ENCODE measurements at regions not wholly inside any gene's neighbourhood (a gene's known extent, or its start where the extent isn't known, plus 50 kb on each side); places are given as distances from the start of the nearest gene placed in this dataset.

DNA sequence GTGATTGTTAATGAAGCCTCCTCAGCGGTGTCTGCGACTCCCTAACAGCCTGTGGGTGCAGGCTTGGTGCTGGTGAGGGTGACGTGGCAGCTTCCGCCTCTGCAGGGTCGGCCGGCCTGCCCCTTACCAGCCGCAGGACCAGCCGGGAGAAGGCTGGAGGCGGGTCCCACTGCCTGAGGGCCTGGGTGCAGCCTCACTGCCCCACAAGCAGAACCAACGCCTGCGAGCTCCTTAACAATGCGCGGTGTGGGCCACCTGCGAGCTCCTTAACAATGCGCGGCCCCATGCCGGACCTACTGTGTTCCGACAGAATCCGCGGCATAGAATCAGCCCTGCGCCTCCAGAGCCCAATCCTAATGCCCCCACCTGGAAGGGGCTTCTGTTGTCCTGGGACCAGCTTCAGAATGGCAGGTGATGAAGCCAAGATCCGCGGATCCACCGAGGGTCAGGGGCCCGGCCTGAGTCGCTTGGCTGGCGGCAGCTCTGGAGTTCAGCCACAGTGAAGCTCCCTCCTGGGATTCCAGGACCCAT, 54.4 kb upstream of the AJAP1 start:
- Histone ChIP-seq H3K4me3 (no peak overlapping the region), H3K9me3 (no peaks in the 10 kb centered on the region), H3K27me3 (no peaks in the 10 kb centered on the region), H3K27ac (no peak overlapping the region), H3K36me3 (ENCODE audit: low read depth, missing control alignments) (no peaks in the 10 kb centered on the region), H3K4me1 (no peaks in the 10 kb centered on the region)
- TF ChIP-seq, protein P1, sequence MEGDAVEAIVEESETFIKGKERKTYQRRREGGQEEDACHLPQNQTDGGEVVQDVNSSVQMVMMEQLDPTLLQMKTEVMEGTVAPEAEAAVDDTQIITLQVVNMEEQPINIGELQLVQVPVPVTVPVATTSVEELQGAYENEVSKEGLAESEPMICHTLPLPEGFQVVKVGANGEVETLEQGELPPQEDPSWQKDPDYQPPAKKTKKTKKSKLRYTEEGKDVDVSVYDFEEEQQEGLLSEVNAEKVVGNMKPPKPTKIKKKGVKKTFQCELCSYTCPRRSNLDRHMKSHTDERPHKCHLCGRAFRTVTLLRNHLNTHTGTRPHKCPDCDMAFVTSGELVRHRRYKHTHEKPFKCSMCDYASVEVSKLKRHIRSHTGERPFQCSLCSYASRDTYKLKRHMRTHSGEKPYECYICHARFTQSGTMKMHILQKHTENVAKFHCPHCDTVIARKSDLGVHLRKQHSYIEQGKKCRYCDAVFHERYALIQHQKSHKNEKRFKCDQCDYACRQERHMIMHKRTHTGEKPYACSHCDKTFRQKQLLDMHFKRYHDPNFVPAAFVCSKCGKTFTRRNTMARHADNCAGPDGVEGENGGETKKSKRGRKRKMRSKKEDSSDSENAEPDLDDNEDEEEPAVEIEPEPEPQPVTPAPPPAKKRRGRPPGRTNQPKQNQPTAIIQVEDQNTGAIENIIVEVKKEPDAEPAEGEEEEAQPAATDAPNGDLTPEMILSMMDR (IDR thresholded peaks at IDR 0.05) = no peak
- TF ChIP-seq POLR2A (IDR thresholded peaks at IDR 0.05) = no peak
- intact Hi-C loops (cut with DNase I; ENCODE audit: low total_unique reads) = no loop called here
- no peak for DNase-seq
- WGBS, 2 donors = 47 to 65% methylated on average over 3 to 27 of the region's 27 CpGs

DNA sequence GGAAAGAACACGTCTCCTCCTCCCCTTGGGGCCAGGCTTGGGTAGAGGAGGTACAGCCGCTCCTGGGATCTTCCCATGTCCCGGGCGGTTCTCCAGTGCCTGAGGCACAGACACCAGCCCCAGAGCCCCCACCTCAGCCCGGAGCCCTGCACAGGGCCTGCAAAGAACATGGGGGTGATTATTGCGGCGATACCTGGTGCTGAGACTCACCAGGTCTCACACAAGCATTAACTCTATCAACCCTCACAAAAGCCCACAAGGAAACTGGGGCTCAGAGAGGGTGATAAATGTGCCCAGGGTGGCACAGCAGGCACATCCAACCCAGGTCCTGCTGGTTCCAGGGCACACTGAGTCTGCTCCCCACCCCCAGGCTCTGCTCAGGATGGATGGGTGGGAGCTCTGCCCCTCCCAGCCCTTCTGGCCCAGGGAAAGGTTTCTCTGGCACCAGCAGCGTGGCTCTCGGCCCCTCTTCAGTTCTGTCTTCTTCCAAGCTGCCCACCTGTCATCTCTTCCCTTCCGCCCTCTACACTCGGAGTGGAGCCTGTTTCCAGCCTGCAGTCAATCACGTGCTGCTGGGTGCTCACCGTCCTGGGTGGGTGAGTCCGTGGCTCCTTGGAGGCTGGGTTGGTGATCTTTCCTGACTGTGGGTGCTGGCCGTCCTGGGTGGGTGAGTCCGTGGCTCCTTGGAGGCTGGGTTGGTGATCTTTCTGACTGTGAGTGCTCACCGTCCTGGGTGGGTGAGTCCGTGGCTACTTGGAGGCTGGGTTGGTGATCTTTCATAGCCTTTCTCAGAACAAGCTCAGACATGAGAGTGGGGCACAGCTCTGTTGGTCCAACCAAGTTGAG, 53.6 kb upstream of the AJAP1 start:
- intact Hi-C loops (cut with DNase I; ENCODE audit: low total_unique reads) = no loop called here
- Histone ChIP-seq H3K36me3 (ENCODE audit: low read depth, missing control alignments) (no peaks in the 10 kb centered on the region), H3K27ac (no peak overlapping the region), H3K4me3 (no peak overlapping the region), H3K4me1 (no peaks in the 10 kb centered on the region), H3K9me3 (no peaks in the 10 kb centered on the region), H3K27me3 (no peaks in the 10 kb centered on the region)
- no peak for TF ChIP-seq POLR2A (IDR thresholded peaks at IDR 0.05)
- TF ChIP-seq, protein P1 (IDR thresholded peaks at IDR 0.05) = no peak
- no peak for DNase-seq
- 76 to 85% methylated on average over 10 to 18 of the region's 18 CpGs for WGBS, 2 donors

DNA sequence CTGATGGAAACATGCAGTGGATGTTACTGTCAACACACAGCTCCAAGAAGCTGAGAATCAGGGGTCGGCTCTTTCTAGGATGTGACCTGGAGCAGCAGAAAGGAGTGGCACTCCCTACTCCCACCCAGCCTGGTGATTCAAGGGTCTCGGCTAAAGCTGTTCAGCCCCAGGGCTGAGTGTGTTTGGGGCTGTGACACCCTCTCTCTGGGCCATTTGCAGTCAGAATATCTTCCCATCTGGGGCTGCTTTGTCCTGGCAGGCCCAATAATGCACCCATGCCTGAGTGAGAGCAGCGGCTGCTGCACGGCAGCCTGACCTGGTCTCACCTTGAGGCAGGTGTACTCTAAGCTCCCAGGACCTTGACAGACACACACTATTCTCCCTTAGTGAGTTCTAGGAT, 52.5 kb upstream of the AJAP1 start:
- no peak for DNase-seq
- Histone ChIP-seq H3K9me3 (no peaks in the 10 kb centered on the region), H3K4me3 (no peak overlapping the region), H3K27me3 (no peaks in the 10 kb centered on the region), H3K27ac (no peak overlapping the region), H3K4me1 (no peaks in the 10 kb centered on the region), H3K36me3 (ENCODE audit: low read depth, missing control alignments) (no peaks in the 10 kb centered on the region)
- WGBS, 2 donors = 79 to 92% methylated on average over 4 of the region's 4 CpGs
- TF ChIP-seq, protein P1 (IDR thresholded peaks at IDR 0.05) = no peak
- no peak for TF ChIP-seq POLR2A (IDR thresholded peaks at IDR 0.05)
- intact Hi-C loops (cut with DNase I; ENCODE audit: low total_unique reads) = no loop called here

DNA sequence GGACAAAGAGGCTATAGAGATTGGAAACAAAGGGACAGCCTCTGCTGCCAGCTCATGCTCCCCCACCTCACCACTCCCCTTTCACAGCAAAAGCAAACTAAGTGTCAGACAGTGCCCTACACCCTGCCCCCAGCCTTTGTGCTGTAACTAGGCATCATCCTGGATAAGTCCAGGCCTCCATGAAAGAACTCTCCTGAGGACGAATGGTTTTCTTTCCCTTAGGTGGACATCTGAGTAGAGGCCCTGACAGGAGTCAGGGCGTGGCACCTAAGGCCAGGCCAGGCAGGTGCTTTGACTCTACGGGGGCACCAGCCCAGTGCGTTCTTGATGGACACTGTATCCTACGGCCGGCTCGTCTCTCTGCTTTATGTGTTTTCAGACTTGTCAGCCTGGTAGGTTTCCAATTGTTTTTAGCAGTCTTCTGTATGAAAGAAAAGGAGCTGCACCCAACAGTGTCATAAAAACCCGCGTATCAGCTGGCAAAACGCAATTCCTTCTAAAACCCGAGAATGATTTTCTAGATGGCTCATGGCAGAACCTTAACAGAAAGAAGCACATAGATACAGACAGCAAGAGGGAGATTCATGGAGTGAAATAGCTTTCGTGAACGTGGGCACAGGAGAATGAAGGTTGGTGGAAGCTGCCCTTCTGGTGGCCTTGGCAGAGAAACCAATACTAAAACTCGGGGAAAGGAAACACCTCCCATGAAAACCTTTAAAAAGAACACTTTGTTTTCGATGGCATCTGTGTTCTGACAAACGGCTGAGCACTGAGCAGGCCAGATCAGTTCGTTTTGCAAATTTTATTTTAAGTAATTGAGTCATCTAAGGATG, 51.7 kb upstream of the AJAP1 start:
- no peak overlapping the region for H3K4me3 ChIP-seq
- H3K36me3 ChIP-seq (ENCODE audit: low read depth, missing control alignments) = no peaks in the 10 kb centered on the region
- intact Hi-C loops (cut with DNase I; ENCODE audit: low total_unique reads) = no loop called here
- DNase-seq = no peak
- no peaks in the 10 kb centered on the region for H3K9me3 ChIP-seq
- WGBS, 2 donors = 70 to 73% methylated on average over 17 of the region's 17 CpGs
- TF ChIP-seq, protein P1 (IDR thresholded peaks at IDR 0.05) = no peak
- TF ChIP-seq POLR2A (IDR thresholded peaks at IDR 0.05) = no peak
- H3K27me3 ChIP-seq = no peaks in the 10 kb centered on the region
- H3K27ac ChIP-seq = no peak overlapping the region
- no peaks in the 10 kb centered on the region for H3K4me1 ChIP-seq
